PFSK-1 (cell line): ENCODE measurements at regions not wholly inside any gene's neighbourhood (a gene's known extent, or its start where the extent isn't known, plus 50 kb on each side); places are given as distances from the start of the nearest gene placed in this dataset.

ENCODE experiments used
- FOXP2 ChIP-seq: optimal IDR thresholded peaks from 2 replicates; pipeline ENCODE3; 2011; ENCODE audit warnings: borderline replicate concordance, control low read depth, inconsistent platforms; ENCODE audit not compliant: insufficient read depth; ENCODE audit errors: extremely low read length, extremely low read depth
- POLR2AphosphoS5 ChIP-seq: IDR thresholded peaks from 2 replicates; pipeline ENCODE4 v1.6.1; 2012; ENCODE audit warnings: low read depth, mild to moderate bottlenecking, control low read depth, low read length, moderate library complexity
- SIN3A ChIP-seq: IDR thresholded peaks from 2 replicates; pipeline ENCODE4 v1.6.1; 2012; ENCODE audit warnings: mild to moderate bottlenecking, low read length, moderate library complexity, borderline replicate concordance; ENCODE audit not compliant: insufficient read depth
- TAF1 ChIP-seq: IDR thresholded peaks from 2 replicates; pipeline ENCODE4 v1.6.1; 2012; ENCODE audit warnings: low read length, control low read depth, borderline replicate concordance; ENCODE audit not compliant: insufficient read depth
- TF ChIP-seq, protein P1 (sequence below), 2 experiments: IDR thresholded peaks; 2 replicates each; pipeline versions ENCODE4 v1.6.1 to v1.8.0; 2011 to 2012; ENCODE audit warnings: low read depth in 2 of 2, low read length in 2 of 2, control low read depth in 1 of 2, inconsistent platforms in 1 of 2, mild to moderate bottlenecking in 1 of 2, moderate library complexity in 1 of 2; ENCODE audit not compliant: insufficient read depth in 1 of 2

DNA sequence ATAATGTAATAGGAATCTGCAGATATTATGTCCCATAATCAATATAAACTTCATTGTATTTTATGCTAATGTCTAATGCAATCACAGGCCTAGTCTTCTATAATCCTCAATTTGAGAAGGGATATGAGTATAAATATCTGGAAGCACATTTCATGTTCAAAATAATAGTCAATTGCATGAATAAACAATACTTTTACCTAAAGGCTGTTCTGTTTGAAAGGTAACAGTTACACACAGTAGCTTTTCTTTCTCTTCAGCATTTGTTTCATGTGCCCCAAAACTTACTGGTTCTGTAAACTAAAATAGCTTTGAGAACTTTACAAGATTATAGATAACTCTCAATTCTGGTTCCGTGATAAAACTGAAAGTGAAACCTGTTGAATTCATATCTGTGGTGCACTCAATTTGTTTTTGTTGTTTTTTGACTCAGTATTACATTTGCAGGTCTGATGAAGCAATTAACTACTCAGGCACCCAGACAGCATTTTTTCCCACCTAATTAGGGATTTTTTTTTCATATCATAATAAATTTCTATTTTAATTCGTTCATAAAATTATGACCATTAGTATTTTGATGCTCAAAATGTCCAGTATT, 1193.8 kb downstream of the SLITRK1 start:
- TF ChIP-seq, protein P1, sequence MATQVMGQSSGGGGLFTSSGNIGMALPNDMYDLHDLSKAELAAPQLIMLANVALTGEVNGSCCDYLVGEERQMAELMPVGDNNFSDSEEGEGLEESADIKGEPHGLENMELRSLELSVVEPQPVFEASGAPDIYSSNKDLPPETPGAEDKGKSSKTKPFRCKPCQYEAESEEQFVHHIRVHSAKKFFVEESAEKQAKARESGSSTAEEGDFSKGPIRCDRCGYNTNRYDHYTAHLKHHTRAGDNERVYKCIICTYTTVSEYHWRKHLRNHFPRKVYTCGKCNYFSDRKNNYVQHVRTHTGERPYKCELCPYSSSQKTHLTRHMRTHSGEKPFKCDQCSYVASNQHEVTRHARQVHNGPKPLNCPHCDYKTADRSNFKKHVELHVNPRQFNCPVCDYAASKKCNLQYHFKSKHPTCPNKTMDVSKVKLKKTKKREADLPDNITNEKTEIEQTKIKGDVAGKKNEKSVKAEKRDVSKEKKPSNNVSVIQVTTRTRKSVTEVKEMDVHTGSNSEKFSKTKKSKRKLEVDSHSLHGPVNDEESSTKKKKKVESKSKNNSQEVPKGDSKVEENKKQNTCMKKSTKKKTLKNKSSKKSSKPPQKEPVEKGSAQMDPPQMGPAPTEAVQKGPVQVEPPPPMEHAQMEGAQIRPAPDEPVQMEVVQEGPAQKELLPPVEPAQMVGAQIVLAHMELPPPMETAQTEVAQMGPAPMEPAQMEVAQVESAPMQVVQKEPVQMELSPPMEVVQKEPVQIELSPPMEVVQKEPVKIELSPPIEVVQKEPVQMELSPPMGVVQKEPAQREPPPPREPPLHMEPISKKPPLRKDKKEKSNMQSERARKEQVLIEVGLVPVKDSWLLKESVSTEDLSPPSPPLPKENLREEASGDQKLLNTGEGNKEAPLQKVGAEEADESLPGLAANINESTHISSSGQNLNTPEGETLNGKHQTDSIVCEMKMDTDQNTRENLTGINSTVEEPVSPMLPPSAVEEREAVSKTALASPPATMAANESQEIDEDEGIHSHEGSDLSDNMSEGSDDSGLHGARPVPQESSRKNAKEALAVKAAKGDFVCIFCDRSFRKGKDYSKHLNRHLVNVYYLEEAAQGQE (IDR thresholded peaks at IDR 0.05; ENCODE audit: insufficient read depth in 1 of 2, low read depth in 2 of 2, low read length in 2 of 2): no peak
- no peak for TF ChIP-seq FOXP2
- no peak for TF ChIP-seq TAF1
- TF ChIP-seq POLR2AphosphoS5: no peak
- no peak for TF ChIP-seq SIN3A

DNA sequence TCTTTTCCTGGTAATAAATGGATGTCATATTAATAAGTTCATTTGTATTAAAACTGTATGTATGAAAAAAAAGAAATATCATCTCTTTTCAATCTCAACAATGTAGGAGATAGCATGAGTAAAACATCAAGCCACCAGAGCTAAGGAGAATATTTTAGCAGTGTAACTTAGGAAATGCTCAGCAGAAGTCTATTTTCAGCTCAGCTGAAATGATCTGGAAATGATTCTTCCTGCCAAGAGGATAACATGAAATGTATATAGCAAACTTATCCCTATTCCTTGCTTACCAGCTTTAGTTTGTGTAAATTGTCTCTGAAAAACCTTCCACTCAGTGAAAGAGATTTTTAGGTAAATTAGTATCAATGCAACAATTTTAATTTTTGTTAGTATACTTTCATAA, 1194.4 kb downstream of the SLITRK1 start:
- TF ChIP-seq SIN3A (no peak), FOXP2 (no peak), POLR2AphosphoS5 (no peak), TAF1 (no peak)
- TF ChIP-seq, protein P1 (IDR thresholded peaks at IDR 0.05; ENCODE audit: insufficient read depth in 1 of 2, low read depth in 2 of 2, low read length in 2 of 2): no peak

DNA sequence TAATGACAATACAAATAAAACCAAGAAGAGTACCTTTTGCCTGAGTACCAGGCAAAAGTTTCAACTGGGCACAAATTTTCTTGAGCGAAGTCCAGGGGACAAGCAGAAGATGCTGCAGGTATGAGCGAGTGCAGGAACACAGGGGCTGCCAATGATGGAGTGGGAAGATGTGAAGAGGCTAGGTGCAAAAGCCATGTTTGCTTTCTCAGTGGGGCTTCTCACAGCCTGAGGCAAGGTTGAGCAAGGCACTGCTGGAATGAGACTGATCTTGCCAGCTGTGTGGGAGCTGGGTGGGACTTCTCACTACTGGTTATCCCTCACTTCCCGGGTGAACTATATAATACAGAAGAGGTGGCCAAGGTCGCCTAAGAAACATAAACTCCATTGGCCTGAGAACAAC, 1200.7 kb downstream of the SLITRK1 start:
- TF ChIP-seq FOXP2 (no peak), TAF1 (no peak), SIN3A (no peak), POLR2AphosphoS5 (no peak)
- TF ChIP-seq, protein P1 (IDR thresholded peaks at IDR 0.05; ENCODE audit: insufficient read depth in 1 of 2, low read depth in 2 of 2, low read length in 2 of 2): no peak

DNA sequence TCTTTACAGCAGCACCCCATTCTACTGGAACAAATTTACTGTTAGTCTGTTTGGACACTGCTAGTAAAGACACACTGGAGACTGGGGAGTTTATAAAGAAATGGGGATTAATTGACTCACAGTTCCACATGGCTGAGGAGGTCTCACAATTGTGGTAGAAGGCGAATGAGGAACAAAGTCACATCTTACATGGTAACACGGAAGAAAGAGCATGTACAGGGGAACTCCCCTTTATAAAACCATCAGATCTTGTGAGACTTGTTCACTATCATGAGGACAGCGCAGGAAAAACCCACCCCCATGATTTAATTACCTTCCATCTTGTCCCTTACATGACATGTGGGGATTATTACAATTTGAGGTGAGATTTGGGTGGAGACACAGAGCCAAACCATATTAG, 1204.2 kb downstream of the SLITRK1 start:
- TF ChIP-seq POLR2AphosphoS5 (no peak), FOXP2 (no peak), SIN3A (no peak), TAF1 (no peak)
- TF ChIP-seq, protein P1 (IDR thresholded peaks at IDR 0.05; ENCODE audit: insufficient read depth in 1 of 2, low read depth in 2 of 2, low read length in 2 of 2): no peak

DNA sequence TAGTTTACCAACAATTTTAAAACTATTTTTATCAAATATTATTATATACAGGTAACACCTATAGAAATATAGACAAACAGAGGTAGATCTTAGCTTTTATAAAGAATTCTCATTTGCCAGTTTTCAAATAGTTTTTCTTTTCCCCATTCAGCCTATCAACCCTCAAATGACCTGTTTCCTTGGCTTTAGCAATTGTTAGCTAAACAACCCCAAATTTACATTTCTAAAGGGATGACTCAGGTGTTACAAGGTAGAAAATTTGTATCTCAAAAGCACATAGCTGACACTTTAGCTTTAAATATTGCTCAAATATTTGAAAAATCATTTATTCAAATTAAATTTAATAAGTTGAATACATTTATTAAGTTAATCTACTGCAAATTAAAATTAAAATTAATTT, 1207.2 kb downstream of the SLITRK1 start:
- TF ChIP-seq FOXP2: no peak
- no peak for TF ChIP-seq TAF1
- TF ChIP-seq, protein P1 (IDR thresholded peaks at IDR 0.05; ENCODE audit: insufficient read depth in 1 of 2, low read depth in 2 of 2, low read length in 2 of 2): no peak
- TF ChIP-seq POLR2AphosphoS5: no peak
- no peak for TF ChIP-seq SIN3A
